ENCODE measurements at regions not wholly inside any gene's neighbourhood (a gene's known extent, or its start where the extent isn't known, plus 50 kb on each side); places are given as distances from the start of the nearest gene placed in this dataset.

DNA sequence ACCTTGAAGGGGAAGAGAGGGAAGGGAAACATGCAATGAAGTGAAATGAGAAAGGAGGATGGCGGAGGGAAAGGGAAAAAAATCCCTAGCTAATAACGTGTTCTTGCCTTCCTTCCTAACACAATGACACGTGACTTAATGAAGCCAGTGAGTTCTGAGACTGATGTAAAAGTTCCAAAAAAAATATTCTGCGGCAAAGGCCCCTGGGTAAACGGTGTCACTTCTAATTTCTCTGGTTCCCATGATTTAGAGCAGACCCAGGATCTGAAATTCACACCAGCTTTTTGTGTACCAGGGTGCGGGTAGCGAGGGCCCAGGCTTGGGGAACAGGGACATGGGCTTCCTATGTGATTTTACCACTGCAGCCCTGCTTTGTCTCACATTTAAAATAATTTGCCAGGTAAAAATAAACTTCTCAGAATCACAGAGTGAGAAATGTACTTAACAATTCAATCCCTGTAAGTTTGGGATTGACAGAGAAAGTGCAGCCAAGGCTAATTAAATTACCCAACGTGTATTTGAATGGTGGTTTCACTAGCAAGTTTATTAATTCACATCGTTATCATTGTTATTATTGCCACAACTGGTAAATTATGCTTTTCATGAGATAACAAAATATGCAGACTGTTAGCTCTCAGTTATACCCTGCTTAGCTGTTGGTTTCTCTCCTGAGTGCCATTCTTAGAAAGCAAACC is 182.4 kb downstream of the SEM1 start:
- no peak overlapping the region for H3K4me3 ChIP-seq (ENCODE audit: low read length)
- no peak overlapping the region for H3K27ac ChIP-seq (ENCODE audit: low read depth, low read length)
- no peaks in the 10 kb centered on the region for H3K27me3 ChIP-seq (ENCODE audit: insufficient read depth, low read length)
- no peak overlapping the region for H3K9ac ChIP-seq (ENCODE audit: low read depth, low read length)
- no peaks in the 10 kb centered on the region for H3K9me3 ChIP-seq (ENCODE audit: insufficient read depth, low read depth, low read length)
- 83% methylated on average over 8 of the region's 9 CpGs for WGBS
- no peaks in the 10 kb centered on the region for H3K36me3 ChIP-seq (ENCODE audit: insufficient read depth, low read length)
- no peaks in the 10 kb centered on the region; the same call in 1 of the 2 replicates for H3K4me1 ChIP-seq (ENCODE audit: insufficient read depth, low read length)

DNA sequence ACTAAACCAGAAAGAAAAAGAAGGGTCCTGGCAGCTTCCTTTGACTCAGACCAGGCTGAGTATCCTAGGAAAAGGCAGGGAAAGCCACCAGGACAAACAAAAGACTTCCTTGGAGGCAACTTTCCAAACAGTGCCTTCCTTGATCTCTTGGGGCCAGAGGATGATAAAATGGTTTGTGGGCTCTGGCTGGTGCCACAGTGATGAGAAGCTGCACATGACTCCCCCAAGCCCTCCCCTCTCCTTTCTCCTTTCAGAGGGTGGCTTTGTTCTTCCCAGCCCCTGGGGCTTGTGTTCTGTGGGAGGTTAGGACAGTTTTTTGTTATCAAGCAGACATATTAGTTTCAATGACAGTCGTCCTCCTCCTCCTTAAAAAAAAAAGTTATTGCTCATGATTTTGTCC is 183.2 kb downstream of the SEM1 start:
- Histone ChIP-seq H3K36me3 (ENCODE audit: insufficient read depth, low read length) (no peaks in the 10 kb centered on the region), H3K4me3 (ENCODE audit: low read length) (no peak overlapping the region), H3K9ac (ENCODE audit: low read depth, low read length) (no peak overlapping the region), H3K27ac (ENCODE audit: low read depth, low read length) (no peak overlapping the region), H3K27me3 (ENCODE audit: insufficient read depth, low read length) (no peaks in the 10 kb centered on the region), H3K9me3 (ENCODE audit: insufficient read depth, low read depth, low read length) (no peaks in the 10 kb centered on the region), H3K4me1 (ENCODE audit: insufficient read depth, low read length) (no peaks in the 10 kb centered on the region; the same call in 1 of the 2 replicates)
- no CpG with 5 or more reads among the region's 1 CpG for WGBS

DNA sequence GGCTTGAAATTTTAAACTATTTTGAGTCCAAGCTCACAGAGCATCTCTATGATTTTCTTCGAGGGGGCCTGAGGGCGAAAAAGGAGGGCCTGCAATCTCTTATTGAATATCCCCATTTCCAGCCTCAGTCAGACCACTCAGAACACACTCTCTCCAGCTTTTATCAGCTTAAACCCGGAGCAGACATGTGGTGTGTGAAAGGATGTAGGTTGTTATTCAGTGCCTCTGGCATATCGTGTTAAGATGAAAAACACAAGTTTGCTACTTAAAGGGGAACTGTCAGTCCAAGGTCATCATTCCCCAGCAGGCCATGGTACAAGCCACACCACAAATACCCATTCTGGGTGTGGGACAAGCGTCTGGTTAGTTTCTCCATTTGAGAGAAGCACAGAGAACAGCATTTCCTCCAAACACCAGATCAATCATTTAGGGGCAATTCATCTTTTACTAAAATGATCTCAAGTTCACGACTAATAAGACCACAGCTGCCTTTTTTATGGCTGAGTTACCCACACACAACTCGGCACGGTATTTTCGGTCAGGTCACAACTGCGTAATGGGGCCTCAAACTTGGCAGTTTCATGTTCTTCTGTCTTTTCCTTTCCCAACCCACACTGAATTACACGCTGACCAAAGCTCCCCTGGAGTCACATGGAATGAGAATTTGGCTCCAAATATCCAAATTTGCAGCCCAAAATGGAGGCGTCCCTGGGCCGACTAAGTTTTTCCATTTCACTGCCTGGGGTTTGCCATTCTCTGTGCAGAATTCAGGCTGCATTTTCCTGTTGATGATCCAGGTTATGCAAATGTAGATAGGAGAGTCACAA is 188.4 kb downstream of the SEM1 start:
- WGBS, result 94% methylated on average over 13 of the region's 13 CpGs
- Histone ChIP-seq H3K4me3 (ENCODE audit: low read length) (no peak overlapping the region), H3K27ac (ENCODE audit: low read depth, low read length) (no peak overlapping the region), H3K4me1 (ENCODE audit: insufficient read depth, low read length) (no peaks in the 10 kb centered on the region), H3K27me3 (ENCODE audit: insufficient read depth, low read length) (no peaks in the 10 kb centered on the region), H3K36me3 (ENCODE audit: insufficient read depth, low read length) (no peaks in the 10 kb centered on the region), H3K9ac (ENCODE audit: low read depth, low read length) (no peak overlapping the region), H3K9me3 (ENCODE audit: insufficient read depth, low read depth, low read length) (no peaks in the 10 kb centered on the region)

DNA sequence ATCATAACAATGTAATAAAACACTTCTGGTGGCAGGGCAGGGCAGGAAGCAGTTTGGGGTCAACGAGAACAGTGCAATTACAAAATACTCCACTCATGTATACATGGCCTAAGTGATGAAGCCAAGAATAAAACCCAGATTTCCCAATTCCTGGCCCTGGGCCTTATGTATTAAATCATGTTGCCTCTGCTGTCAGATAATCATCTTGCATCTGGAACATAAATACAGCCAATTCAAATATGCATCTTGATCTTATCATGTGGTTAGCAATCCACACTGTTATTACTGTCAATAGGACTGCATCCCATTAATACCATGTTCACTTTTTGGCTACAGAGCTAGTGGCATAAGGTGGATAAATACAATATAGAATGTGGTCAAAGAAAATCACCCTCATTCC is 186.5 kb upstream of the SLC25A13 start:
- Histone ChIP-seq H3K9ac (ENCODE audit: low read depth, low read length) (no peak overlapping the region), H3K9me3 (ENCODE audit: insufficient read depth, low read depth, low read length) (no peaks in the 10 kb centered on the region), H3K4me1 (ENCODE audit: insufficient read depth, low read length) (peaks cover 8% of the 10 kb centered on the region; the same call in 1 of the 2 replicates), H3K27me3 (ENCODE audit: insufficient read depth, low read length) (no peaks in the 10 kb centered on the region), H3K27ac (ENCODE audit: low read depth, low read length) (no peak overlapping the region), H3K4me3 (ENCODE audit: low read length) (no peak overlapping the region), H3K36me3 (ENCODE audit: insufficient read depth, low read length) (no peaks in the 10 kb centered on the region)
- WGBS, result 90% methylated on average over 1 of the region's 1 CpG

DNA sequence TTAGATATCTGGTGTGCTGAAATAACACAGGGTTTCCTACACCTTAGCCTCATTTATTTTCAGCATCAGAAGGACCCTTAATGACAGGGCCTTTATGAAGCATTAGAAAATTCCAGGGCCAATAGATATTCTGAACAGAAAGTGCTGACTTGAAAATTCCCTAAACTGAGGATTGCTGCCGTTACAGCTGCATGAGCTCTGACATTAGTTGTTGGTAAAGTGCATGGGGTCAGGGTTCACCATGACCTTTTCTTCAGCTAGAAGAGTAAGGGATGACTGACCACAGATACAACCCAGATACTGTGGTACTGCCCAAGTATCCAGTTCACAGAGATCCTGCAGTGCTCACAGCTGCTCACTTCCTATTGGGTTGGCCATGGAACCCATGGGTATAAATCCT is 181.7 kb upstream of the SLC25A13 start:
- WGBS, result 92% methylated on average over 1 of the region's 1 CpG
- H3K36me3 ChIP-seq (ENCODE audit: insufficient read depth, low read length), result no peaks in the 10 kb centered on the region
- no peak overlapping the region for H3K27ac ChIP-seq (ENCODE audit: low read depth, low read length)
- H3K4me1 ChIP-seq (ENCODE audit: insufficient read depth, low read length), result peaks cover 12% of the 10 kb centered on the region; the same call in 1 of the 2 replicates
- no peaks in the 10 kb centered on the region for H3K9me3 ChIP-seq (ENCODE audit: insufficient read depth, low read depth, low read length)
- no peak overlapping the region for H3K9ac ChIP-seq (ENCODE audit: low read depth, low read length)
- H3K4me3 ChIP-seq (ENCODE audit: low read length), result no peak overlapping the region
- no peaks in the 10 kb centered on the region for H3K27me3 ChIP-seq (ENCODE audit: insufficient read depth, low read length)

DNA sequence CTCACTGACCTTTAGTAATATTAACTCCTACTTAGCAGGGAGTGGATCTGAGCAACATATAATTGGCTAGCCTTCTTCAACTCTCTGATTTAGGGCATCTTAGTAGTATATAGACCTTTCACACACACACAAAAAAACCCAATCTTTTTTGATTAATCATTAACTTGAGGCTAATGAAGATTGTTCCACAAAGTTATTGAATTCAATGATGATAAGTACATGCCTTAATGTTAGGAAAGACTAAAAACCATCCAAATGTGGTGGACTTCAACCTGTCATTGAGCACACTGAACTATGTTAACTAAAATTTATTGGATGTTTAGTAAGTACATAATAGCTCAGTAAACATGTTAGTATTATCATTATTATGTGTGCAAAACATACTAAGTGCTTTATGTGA is 179.4 kb upstream of the SLC25A13 start:
- H3K4me3 ChIP-seq (ENCODE audit: low read length), result no peak overlapping the region
- no peak overlapping the region for H3K9ac ChIP-seq (ENCODE audit: low read depth, low read length)
- H3K27ac ChIP-seq (ENCODE audit: low read depth, low read length), result no peak overlapping the region
- H3K36me3 ChIP-seq (ENCODE audit: insufficient read depth, low read length), result no peaks in the 10 kb centered on the region
- H3K27me3 ChIP-seq (ENCODE audit: insufficient read depth, low read length), result no peaks in the 10 kb centered on the region
- H3K4me1 ChIP-seq (ENCODE audit: insufficient read depth, low read length), result peaks cover 12% of the 10 kb centered on the region; the same call in 1 of the 2 replicates
- no peaks in the 10 kb centered on the region for H3K9me3 ChIP-seq (ENCODE audit: insufficient read depth, low read depth, low read length)

- Histone ChIP-seq H3K9me3 (ENCODE audit: insufficient read depth, low read depth, low read length) (no peaks in the 10 kb centered on the region), H3K27ac (ENCODE audit: low read depth, low read length) (no peak overlapping the region)
- 90% methylated on average over 2 of the region's 3 CpGs for WGBS
These were observed 177.6 kb upstream of the SLC25A13 start for GRCh38 chr7:96499532-96499931.

DNA sequence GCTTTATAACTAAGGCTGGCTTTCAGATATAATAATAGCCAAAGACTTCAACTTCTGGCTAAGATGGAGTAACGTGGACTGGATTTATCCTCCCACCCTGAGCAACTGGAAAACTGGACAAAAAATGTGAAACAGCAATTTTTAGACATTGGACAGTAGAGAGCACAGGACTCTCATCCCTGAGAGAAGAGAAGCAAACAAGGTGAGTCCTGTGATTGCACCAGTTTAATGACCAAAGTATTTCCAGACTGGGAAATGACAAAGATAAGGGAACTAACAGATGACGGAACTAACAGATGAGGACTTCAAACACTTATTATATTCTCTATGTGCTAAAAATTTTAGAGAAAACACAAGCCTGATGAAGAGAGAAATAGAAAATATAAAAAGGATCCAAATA is 175.7 kb upstream of the SLC25A13 start:
- no peak overlapping the region for H3K9ac ChIP-seq (ENCODE audit: low read depth, low read length)
- H3K9me3 ChIP-seq (ENCODE audit: insufficient read depth, low read depth, low read length), result no peaks in the 10 kb centered on the region
- no peak overlapping the region for H3K4me3 ChIP-seq (ENCODE audit: low read length)
- no peaks in the 10 kb centered on the region for H3K36me3 ChIP-seq (ENCODE audit: insufficient read depth, low read length)
- no peaks in the 10 kb centered on the region for H3K4me1 ChIP-seq (ENCODE audit: insufficient read depth, low read length)
- H3K27me3 ChIP-seq (ENCODE audit: insufficient read depth, low read length), result no peaks in the 10 kb centered on the region
- WGBS, result 90% methylated on average over 1 of the region's 2 CpGs
- H3K27ac ChIP-seq (ENCODE audit: low read depth, low read length), result no peak overlapping the region

More at GRCh38 chr7:96499532-96499931, 177.6 kb upstream of the SLC25A13 start:
- Histone ChIP-seq H3K36me3 (ENCODE audit: insufficient read depth, low read length) (no peaks in the 10 kb centered on the region), H3K27me3 (ENCODE audit: insufficient read depth, low read length) (no peaks in the 10 kb centered on the region), H3K4me1 (ENCODE audit: insufficient read depth, low read length) (peaks cover 12% of the 10 kb centered on the region; the same call in 1 of the 2 replicates), H3K4me3 (ENCODE audit: low read length) (no peak overlapping the region), H3K9ac (ENCODE audit: low read depth, low read length) (no peak overlapping the region)

DNA sequence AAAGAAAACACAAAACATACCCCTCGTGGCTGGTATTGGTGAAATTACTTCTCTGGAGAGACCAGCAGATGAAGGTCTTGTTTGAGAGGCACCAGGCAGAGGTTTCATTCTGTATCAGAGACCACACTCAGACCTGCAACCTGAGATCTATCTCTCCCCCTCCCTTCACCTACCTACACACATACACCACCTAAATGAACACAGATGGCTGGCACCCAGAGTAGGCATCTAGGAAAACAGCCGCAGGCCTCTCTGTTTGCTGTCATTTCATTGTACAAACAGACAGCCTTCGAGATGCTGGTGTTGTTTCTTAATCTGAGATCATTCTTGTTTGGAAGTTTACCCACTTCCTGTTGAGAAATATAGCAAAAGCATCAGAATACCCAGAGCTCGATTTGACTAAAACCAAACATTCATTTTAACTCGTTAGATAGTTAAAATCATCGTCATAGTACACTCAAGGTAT is 173.9 kb upstream of the SLC25A13 start:
- Histone ChIP-seq H3K9me3 (ENCODE audit: insufficient read depth, low read depth, low read length) (no peaks in the 10 kb centered on the region), H3K4me1 (ENCODE audit: insufficient read depth, low read length) (no peaks in the 10 kb centered on the region), H3K9ac (ENCODE audit: low read depth, low read length) (no peak overlapping the region), H3K27me3 (ENCODE audit: insufficient read depth, low read length) (no peaks in the 10 kb centered on the region), H3K27ac (ENCODE audit: low read depth, low read length) (no peak overlapping the region), H3K36me3 (ENCODE audit: insufficient read depth, low read length) (no peaks in the 10 kb centered on the region), H3K4me3 (ENCODE audit: low read length) (no peak overlapping the region)
- 87% methylated on average over 5 of the region's 6 CpGs for WGBS

- 93% methylated on average over 4 of the region's 4 CpGs for WGBS
- no peak overlapping the region for H3K27ac ChIP-seq (ENCODE audit: low read depth, low read length)
- no peak overlapping the region for H3K4me3 ChIP-seq (ENCODE audit: low read length)
- H3K9me3 ChIP-seq (ENCODE audit: insufficient read depth, low read depth, low read length), result no peaks in the 10 kb centered on the region
- H3K4me1 ChIP-seq (ENCODE audit: insufficient read depth, low read length), result no peaks in the 10 kb centered on the region; the same call in 1 of the 2 replicates
- H3K9ac ChIP-seq (ENCODE audit: low read depth, low read length), result no peak overlapping the region
- no peaks in the 10 kb centered on the region for H3K27me3 ChIP-seq (ENCODE audit: insufficient read depth, low read length)
- no peaks in the 10 kb centered on the region for H3K36me3 ChIP-seq (ENCODE audit: insufficient read depth, low read length)
These were observed 164.8 kb upstream of the SLC25A13 start for GRCh38 chr7:96486681-96487080.

- WGBS, result 96% methylated on average over 1 of the region's 1 CpG
- no peaks in the 10 kb centered on the region for H3K9me3 ChIP-seq (ENCODE audit: insufficient read depth, low read depth, low read length)
- no peak overlapping the region for H3K9ac ChIP-seq (ENCODE audit: low read depth, low read length)
These were observed 162.9 kb upstream of the SLC25A13 start for GRCh38 chr7:96484845-96485244.

More at GRCh38 chr7:96484845-96485244, 162.9 kb upstream of the SLC25A13 start:
- Histone ChIP-seq H3K36me3 (ENCODE audit: insufficient read depth, low read length) (no peaks in the 10 kb centered on the region), H3K4me3 (ENCODE audit: low read length) (no peak overlapping the region), H3K4me1 (ENCODE audit: insufficient read depth, low read length) (no peaks in the 10 kb centered on the region; the same call in 1 of the 2 replicates), H3K27ac (ENCODE audit: low read depth, low read length) (no peak overlapping the region), H3K27me3 (ENCODE audit: insufficient read depth, low read length) (no peaks in the 10 kb centered on the region)
